ENCODE measurements at regions not wholly inside any gene's neighbourhood (a gene's known extent, or its start where the extent isn't known, plus 50 kb on each side); places are given as distances from the start of the nearest gene placed in this dataset.

GRCh38 chr16:72566174-72566573, 394.2 kb upstream of the PMFBP1 start:
- TF ChIP-seq CTCF (IDR thresholded peaks at IDR 0.05 in 8 of 11, conservative IDR thresholded peaks at IDR 0.05 in 3 of 11) (no peak), POLR2AphosphoS5 (IDR thresholded peaks at IDR 0.05) (no peak), POLR2A (IDR thresholded peaks at IDR 0.05) (no peak)
